NT2/D1 (cell line): ENCODE measurements at regions not wholly inside any gene's neighbourhood (a gene's known extent, or its start where the extent isn't known, plus 50 kb on each side); places are given as distances from the start of the nearest gene placed in this dataset.
A peak's percentile ranks its signal among the peaks of the same experiment; 100 is the strongest.
"Not testable (repeated sequence)": the region's sequence is repeated elsewhere in the genome, so short reads cannot be mapped to it uniquely, and the experiment has no call there.

Experiments
- DNase-seq: peaks from one replicate; pipeline ENCODE4 v3.0.0-alpha.2; 2011; ENCODE audit warnings: low read depth, low spot score
- H3K27me3 ChIP-seq: 2 replicates; pipeline ENCODE4 v1.6.0; 2011; ENCODE audit warnings: mild to moderate bottlenecking; ENCODE audit not compliant: insufficient read length, insufficient read depth
- H3K36me3 ChIP-seq: 2 replicates; pipeline ENCODE4 v1.6.1; 2011; ENCODE audit warnings: mild to moderate bottlenecking, low read length, mixed read lengths; ENCODE audit not compliant: insufficient read depth, insufficient read length
- H3K4me1 ChIP-seq: 2 replicates; pipeline ENCODE4 v1.5.1; 2011; ENCODE audit not compliant: insufficient read depth, insufficient read length
- H3K4me3 ChIP-seq: 2 replicates; pipeline ENCODE4 v1.5.1; 2011; ENCODE audit warnings: low read depth; ENCODE audit not compliant: insufficient read length
- H3K9ac ChIP-seq: 2 replicates; pipeline ENCODE4 v1.6.0; 2011; ENCODE audit warnings: low read depth; ENCODE audit not compliant: insufficient read length
- H3K9me3 ChIP-seq: 2 replicates; pipeline ENCODE4 v1.5.1; 2011; ENCODE audit warnings: mild to moderate bottlenecking, low read length; ENCODE audit not compliant: insufficient read depth
- SUZ12 ChIP-seq: IDR thresholded peaks from 2 replicates; pipeline ENCODE4 v1.6.1; 2011; ENCODE audit not compliant: insufficient read length, insufficient read depth; ENCODE audit errors: extremely low read depth
- YY1 ChIP-seq: IDR thresholded peaks from 2 replicates; pipeline ENCODE4 v1.6.1; 2011; ENCODE audit not compliant: insufficient read length, insufficient read depth
- ZNF274 ChIP-seq: IDR thresholded peaks from 2 replicates; pipeline ENCODE4 v1.6.1; 2011; ENCODE audit warnings: mild to moderate bottlenecking, low read depth, low read length

DNA sequence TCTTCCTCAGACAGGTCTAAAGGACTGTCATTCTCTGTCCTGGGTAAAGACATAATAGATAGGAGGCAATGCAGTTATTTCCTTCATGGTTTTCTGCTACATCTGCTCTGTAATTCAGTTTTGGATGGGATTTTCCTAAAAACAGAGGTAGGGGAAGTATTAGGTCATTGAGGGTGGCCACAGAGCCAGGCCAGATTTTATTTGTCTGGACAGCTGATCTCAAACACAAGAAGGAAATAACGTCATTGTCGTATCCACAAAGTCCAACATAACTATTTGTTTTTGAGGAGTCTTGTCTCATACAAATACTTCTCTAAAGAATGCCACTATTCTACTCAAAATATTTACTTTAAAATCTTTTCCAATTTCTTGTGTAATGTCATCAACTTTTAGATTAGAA lies 154.8 kb upstream of the MAP2 start:
- TF ChIP-seq SUZ12 (no peak), ZNF274 (no peak), YY1 (no peak)
- no peaks in the 10 kb centered on the region for H3K9me3 ChIP-seq
- H3K27me3 ChIP-seq, result no peaks in the 10 kb centered on the region
- no peaks in the 10 kb centered on the region for H3K36me3 ChIP-seq
- no peak overlapping the region for H3K9ac ChIP-seq
- no peak for DNase-seq
- no peak overlapping the region for H3K4me3 ChIP-seq
- no peaks in the 10 kb centered on the region for H3K4me1 ChIP-seq

DNA sequence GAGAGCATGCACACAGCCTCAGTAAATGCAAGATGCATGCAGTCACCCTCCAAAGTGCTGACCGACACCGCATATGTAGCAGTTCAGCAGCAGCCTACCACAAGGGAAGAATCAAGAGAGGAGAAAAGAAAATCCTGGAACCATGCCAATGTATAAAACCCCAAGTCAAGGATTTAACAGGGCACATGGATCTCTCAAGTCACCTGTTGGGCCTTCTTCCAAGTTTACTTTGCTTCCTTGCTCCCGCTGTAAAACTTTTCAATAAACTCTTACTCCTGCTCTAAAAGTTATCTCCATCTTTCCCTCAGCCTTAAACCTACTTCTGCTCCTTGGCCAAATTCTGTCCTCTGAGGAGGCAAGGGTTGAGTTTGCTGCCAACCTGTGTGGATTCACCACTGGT lies 147.8 kb upstream of the MAP2 start:
- no peak overlapping the region for H3K9ac ChIP-seq
- TF ChIP-seq SUZ12 (no peak), ZNF274 (no peak), YY1 (no peak)
- H3K4me3 ChIP-seq, result no peak overlapping the region
- H3K36me3 ChIP-seq, result no peaks in the 10 kb centered on the region
- H3K9me3 ChIP-seq, result no peaks in the 10 kb centered on the region
- no peaks in the 10 kb centered on the region for H3K4me1 ChIP-seq
- H3K27me3 ChIP-seq, result no peaks in the 10 kb centered on the region
- no peak for DNase-seq

DNA sequence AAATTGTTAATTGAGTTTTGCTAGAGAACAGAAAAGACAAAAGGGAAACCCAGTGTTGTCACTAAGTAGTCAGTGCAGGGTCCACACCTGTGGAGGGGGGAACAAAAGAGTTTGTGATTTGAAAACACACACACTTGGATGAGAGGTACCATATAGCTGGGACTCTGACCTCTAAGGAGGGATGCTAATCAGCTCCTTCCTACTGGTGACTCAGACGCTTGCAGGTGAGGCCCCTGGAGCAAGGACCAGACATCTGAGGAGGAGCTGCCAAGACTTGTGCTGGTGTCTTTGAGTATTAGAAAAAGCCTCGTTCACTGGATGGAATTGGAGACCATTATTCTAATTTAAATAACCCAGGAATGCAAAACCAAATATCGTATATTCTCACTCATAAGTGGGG lies 146.4 kb upstream of the MAP2 start:
- Histone ChIP-seq H3K9me3 (no peaks in the 10 kb centered on the region), H3K27me3 (no peaks in the 10 kb centered on the region), H3K4me1 (no peaks in the 10 kb centered on the region), H3K9ac (no peak overlapping the region), H3K4me3 (no peak overlapping the region), H3K36me3 (no peaks in the 10 kb centered on the region)
- TF ChIP-seq YY1 (no peak), SUZ12 (no peak), ZNF274 (no peak)
- DNase-seq, result no peak

GRCh38 chr2:209298601-209299000 lies 125.2 kb upstream of the MAP2 start:
- no peak overlapping the region for H3K9ac ChIP-seq
- TF ChIP-seq ZNF274 (no peak), YY1 (no peak)

GRCh38 chr2:209299478-209299877 lies 124.4 kb upstream of the MAP2 start:
- H3K36me3 ChIP-seq, H3K4me3 ChIP-seq, H3K27me3 ChIP-seq, H3K9me3 ChIP-seq, DNase-seq, H3K4me1 ChIP-seq, H3K9ac ChIP-seq: not testable (repeated sequence)

More at GRCh38 chr2:209298601-209299000, 125.2 kb upstream of the MAP2 start:
- Histone ChIP-seq H3K4me3 (no peak overlapping the region), H3K9me3 (no peaks in the 10 kb centered on the region), H3K4me1 (no peaks in the 10 kb centered on the region), H3K36me3 (no peaks in the 10 kb centered on the region), H3K27me3 (no peaks in the 10 kb centered on the region)
- DNase-seq, result no peak

- H3K27me3 ChIP-seq, H3K36me3 ChIP-seq, H3K4me3 ChIP-seq, H3K9ac ChIP-seq, H3K4me1 ChIP-seq, H3K9me3 ChIP-seq, DNase-seq: not testable (repeated sequence)
Observed at GRCh38 chr2:209300766-209301165, 123.1 kb upstream of the MAP2 start.

- no peaks in the 10 kb centered on the region for H3K36me3 ChIP-seq
- no peak overlapping the region for H3K4me3 ChIP-seq
- H3K27me3 ChIP-seq, result no peaks in the 10 kb centered on the region
- TF ChIP-seq ZNF274 (no peak), SUZ12 (no peak), YY1 (no peak)
- H3K4me1 ChIP-seq, result peaks cover 4% of the 10 kb centered on the region
- H3K9ac ChIP-seq, result no peak overlapping the region
- H3K9me3 ChIP-seq, result peaks cover 18% of the 10 kb centered on the region; the same call in 1 of the 2 replicates
- DNase-seq, result peak; percentile 35
Observed at GRCh38 chr2:209305026-209305425, 118.8 kb upstream of the MAP2 start.

DNA sequence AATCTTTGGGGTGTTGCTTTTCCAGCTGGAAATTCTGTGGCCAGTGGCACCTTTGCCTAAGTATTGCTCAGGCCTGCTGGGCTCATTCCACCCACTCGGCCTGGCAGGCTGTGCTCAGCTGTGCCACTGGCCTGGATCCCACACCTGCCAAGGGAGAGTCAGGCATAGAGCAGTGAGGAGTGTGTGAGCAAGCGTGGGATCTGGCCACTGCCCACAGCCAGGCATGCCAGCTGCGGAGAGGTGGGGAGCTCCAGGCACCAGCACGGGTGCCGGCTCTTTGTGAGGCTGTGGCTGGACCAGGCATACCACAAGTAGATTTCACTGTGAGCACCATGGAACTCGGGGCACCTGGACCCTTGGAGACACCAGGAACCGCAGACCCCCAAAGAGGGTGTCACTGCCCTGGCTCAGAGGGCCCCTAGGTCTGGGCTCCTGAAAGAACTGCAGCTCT lies 118.1 kb upstream of the MAP2 start:
- Histone ChIP-seq H3K36me3 (no peaks in the 10 kb centered on the region), H3K27me3 (no peaks in the 10 kb centered on the region), H3K9me3 (peaks cover 18% of the 10 kb centered on the region; the same call in 1 of the 2 replicates), H3K4me1 (peaks cover 4% of the 10 kb centered on the region), H3K4me3 (no peak overlapping the region), H3K9ac (no peak overlapping the region)
- DNase-seq, result no peak
- TF ChIP-seq ZNF274 (no peak), SUZ12 (no peak), YY1 (no peak)
